GM19397 (cell line): ENCODE measurements at regions not wholly inside any gene's neighbourhood (a gene's known extent, or its start where the extent isn't known, plus 50 kb on each side); places are given as distances from the start of the nearest gene placed in this dataset.
"Not testable (repeated sequence)": the region's sequence is repeated elsewhere in the genome, so short reads cannot be mapped to it uniquely, and the experiment has no call there.

ENCODE experiments used
- ATAC-seq: cut with Tn5 transposase; IDR thresholded peaks from one replicate; pipeline ENCODE4 v1.9.1; 2021; ENCODE audit warnings: mild to moderate bottlenecking, moderate library complexity; ENCODE audit not compliant: unreplicated experiment

GRCh38 chr13:86920961-86921360 is 750.2 kb upstream of the SLITRK5 start:
- no peak for ATAC-seq

DNA sequence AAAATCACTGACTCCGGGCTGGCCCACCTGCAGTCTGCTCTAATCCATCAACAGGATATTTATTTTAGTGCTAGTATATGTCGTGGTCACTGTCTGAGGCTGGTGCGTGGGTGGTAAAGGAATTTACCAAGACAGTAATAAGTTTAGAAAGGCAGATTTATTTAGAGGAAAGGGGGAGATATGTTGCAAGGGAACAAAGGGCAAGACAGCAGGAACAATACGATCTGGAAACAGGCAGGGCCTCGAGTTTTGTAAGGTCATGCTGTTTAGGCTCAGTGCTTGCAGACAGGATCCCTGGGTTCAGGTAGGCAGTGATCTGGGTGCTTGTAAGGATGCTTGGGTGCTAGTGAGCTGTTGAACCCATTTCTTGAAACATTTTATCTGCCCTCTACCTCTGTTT is 748.2 kb upstream of the SLITRK5 start:
- ATAC-seq, result no peak

DNA sequence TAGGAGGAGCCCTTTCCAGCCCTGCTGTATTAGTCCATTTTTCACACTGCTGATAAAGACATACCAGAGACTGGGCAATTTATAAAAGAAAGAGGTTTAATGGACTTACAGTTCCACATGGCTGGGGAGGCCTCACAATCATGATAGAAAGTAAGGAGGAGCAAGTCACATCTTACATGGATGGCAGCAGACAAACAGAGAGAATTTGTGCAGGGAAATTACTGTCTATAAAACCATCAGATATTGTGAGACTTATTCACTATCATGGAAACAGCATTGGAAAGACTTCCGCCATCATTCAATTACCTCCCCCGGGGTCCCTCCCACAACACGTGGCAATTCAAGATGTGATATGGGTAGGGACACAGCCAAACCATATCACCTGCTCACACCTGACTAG is 744.3 kb upstream of the SLITRK5 start:
- not testable (repeated sequence) for ATAC-seq

DNA sequence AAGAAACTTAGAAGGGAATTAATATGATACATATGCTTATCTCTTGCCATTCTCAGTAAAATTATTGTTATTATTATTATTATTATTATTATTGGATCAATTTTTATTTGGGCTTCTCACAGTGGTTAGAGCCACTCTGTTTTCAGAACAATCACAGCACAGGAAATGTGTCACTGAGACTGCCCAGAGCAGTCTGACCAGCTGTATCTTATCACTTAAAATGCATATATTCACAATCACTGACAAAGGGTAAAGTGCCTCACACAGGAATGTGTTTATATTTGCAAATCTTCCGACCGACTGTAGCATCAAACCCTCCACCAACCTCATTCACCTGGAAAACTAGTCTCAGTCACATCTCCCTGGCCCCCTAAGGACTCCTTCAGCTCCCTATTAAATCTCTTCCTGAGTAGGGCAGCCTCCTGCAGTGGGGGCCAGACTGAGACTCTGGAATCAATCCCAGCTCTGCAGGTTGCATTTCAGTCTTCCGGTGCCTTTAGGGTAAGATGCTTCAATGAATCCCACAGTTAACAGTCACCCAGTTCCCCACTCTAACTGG is 738.3 kb upstream of the SLITRK5 start:
- no peak for ATAC-seq

DNA sequence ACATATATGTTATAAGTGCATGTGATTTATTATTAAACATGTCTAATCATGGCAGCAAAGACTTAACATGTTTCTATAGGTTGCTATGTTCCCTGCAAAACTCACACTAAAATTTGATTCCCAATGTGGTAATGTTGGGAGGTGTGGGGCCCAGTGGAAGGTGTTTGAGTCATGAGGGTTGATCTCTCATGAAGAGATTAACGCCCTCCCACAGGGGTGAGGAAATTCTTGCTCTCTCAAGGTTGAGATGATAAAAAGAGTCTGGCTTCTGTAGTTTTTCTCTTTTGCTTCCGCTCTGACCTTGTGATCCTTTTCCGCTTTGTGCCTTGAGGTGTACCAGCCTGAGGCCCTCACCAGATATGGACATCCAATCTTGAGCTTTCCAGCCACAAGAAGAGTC is 737.5 kb upstream of the SLITRK5 start:
- no peak for ATAC-seq

GRCh38 chr13:86937316-86937715 is 733.9 kb upstream of the SLITRK5 start:
- no peak for ATAC-seq

DNA sequence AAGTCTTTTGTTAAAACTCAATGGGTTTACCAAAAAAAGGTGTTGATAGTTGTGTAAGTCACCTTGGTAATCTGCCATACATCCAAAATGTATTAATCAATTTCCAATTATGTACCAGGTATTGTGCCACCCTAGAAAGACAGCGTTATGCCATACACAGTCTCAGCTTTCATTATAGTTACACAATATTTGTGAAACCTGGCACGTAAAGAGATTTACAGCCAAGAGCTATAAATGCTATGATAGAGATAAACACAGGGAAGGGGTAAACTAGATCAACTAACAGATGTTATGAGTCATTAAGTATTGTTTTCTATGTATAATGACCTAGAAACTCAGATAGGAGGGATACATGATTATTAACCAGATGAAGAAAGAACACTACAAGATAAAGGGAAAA is 725.6 kb upstream of the SLITRK5 start:
- ATAC-seq, result no peak

GRCh38 chr13:86946734-86947133 is 724.4 kb upstream of the SLITRK5 start:
- ATAC-seq, result no peak

DNA sequence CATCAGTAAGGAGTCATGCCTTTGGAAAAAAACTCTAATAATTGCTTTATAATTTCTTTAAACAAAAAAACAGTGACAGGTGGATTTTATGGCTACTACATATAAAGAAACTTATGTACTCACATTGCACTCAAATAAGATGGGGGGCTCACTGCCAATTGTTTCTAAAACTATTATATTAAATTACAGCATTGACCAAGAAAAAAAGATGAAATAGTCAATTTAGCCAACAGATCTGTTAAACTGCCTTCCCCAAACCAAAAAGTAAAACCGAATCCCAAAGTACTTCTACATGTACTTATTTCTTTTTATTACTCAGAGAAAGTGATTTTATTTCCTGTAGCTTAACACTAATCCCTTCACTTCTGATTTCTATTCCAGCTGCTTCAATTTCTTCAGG is 716.8 kb upstream of the SLITRK5 start:
- no peak for ATAC-seq

DNA sequence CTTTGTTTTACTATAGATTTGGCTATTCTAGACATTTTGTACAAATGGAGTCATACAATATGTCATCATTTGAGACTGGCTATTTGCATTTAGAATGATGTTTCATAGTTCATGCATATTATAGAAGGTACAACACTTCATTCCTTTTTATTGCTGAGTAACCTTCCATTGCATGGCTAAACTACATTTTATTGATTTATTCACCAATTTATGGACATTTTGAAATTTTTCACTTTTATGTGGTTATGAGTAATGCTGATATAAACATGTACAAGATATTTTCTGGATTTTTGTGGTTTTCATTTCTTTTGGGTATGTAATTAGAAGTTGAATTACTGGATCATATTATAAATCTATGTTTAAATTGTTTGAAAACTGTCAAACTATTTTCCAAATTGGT is 710.3 kb upstream of the SLITRK5 start:
- no peak for ATAC-seq

GRCh38 chr13:86974251-86974994 is 696.7 kb upstream of the SLITRK5 start:
- no peak for ATAC-seq

DNA sequence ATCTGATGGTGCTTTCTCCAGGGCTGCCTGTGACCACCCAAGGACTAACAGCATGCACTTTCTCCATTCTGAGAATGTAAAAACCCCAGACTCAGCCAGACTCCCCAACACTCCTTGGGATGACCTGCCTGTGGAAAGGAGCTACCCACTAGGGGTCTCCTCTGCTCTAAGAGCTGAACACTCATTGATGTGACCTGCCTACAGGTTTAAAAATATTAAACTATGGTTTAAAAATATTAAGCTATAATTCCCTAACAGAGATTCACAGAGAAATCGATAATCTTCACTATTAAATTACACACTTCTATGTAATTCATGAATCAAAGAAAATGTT is 696.2 kb upstream of the SLITRK5 start:
- ATAC-seq, result no peak

DNA sequence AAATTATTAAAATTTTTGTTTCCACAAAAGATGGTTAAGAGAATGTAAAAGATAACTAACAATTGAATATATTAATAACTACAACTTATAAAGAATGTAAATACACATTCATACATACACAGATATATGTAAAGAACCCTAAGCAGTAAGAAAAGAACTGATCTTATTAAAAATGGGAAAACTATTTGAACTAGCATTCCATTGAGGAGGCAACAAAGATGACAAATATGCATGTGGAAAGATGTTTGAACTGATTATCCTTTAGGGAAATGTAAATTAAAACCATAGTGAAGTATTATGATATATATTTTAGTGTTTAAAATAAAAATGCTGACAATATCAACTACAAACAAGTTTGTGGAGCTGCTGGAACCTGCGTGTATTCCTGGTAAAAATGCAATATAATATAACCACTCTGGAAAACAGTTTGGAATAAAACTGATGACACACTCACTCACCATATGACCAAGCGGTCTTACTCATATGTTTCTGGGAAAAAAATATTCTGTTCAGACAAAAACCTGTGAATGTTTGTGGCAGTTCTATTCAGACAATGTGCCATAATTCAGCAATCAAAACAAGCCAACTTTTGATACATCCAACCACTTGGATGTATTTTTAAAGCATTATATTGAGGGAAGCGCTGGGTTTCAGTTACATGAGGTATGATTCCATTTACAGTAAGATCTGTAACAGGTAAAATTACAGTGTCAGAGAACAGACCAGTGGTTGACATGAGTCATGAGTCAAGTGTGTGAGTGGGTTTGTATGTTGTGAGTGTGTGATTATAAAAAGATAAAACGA is 694.4 kb upstream of the SLITRK5 start:
- no peak for ATAC-seq

DNA sequence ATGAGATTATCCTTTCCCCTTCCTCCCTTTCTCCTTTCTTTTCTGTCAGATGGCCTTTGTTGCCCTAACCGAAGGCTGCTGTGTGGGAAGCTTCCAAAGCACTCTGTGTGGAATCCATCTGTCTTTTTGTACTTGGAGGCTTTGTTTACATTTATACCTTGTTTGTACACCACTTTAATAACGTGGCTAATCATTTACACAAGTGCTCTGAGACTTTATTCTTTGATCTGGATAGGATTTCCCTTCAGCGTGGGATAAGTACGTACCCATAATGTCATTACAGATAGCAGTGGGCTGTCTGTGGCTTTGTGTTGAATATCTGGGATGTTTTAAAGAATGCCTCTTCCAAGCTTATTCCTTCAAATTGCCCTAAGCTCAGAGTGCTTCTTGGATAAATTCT is 684.7 kb upstream of the SLITRK5 start:
- ATAC-seq, result no peak

- no peak for ATAC-seq
Measured at GRCh38 chr13:86992251-86992650, 678.9 kb upstream of the SLITRK5 start.

DNA sequence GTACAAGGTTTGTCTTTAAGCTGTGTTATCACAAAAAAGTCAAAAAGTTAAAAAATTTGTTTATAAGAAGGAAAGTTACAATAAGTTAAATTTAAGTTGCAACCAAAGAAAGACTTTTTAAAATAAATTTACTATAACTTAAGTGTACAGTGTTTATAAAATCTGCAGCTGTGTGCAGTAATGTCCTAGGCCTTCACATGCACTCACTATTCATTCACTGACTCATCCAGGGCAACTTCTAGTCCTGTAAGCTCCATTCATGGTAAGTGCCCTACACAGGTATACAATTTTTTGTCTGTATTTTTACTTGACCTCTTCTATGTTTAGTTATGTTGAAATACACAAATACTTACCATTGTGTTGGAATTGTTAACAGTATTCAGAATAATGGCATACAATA is 667.9 kb upstream of the SLITRK5 start:
- no peak for ATAC-seq

- ATAC-seq, result no peak
Measured at GRCh38 chr13:87005511-87005910, 665.7 kb upstream of the SLITRK5 start.

- ATAC-seq, result no peak
Measured at GRCh38 chr13:87035526-87035925, 635.6 kb upstream of the SLITRK5 start.

GRCh38 chr13:87042946-87043345 is 628.2 kb upstream of the SLITRK5 start:
- no peak for ATAC-seq

DNA sequence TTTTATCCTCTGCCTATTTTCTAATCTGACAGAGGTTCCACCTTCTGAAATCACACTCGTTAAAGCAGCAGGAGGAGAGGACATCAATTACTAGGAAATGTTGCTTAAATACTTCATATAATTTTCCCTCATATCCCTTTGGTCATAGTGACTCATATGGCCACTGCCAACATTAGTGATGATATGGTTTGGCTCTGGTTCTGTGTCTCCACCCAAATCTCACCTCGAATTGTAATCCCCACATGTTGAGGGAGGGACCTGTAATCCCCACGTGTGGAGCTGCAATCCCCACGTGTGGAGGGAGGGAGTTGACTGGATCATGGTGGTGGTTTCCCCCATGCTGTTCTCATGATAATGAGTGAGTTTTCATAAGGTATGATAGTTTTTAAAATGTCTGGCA is 618.4 kb upstream of the SLITRK5 start:
- ATAC-seq, result no peak

DNA sequence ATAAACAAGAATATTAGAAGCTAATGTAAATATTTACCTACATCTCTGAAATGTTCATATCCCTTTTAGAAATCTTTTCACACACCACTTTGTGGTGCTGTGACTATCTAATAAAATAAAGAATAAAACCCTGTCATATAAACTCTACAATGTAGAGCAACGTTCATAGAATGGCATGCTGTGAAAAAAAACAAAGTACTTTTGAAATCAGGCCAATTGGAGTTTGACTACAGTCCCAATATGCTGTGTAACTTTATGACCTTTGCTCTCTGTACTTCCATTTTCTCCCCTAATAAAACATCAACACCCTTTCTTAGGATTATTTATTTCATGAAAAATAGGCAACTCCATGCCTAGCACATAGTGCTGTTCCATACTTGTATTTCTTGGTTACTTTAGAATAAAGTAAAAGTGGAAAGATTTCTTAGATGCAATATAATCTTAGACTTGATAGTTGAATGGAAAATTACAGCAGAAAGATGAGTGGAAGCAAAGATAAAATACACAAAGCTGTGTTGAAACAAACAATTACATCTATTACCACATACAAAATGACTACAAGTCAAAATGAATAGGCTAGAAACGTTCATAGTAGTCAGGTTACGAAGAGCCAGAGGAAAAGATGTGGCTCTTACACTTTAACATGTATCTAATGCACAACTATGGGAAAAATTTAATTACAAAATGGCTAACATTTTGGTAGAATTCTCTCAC is 613.2 kb upstream of the SLITRK5 start:
- no peak for ATAC-seq
